SK-N-SH (cell line): ENCODE measurements at regions not wholly inside any gene's neighbourhood (a gene's known extent, or its start where the extent isn't known, plus 50 kb on each side); places are given as distances from the start of the nearest gene placed in this dataset.

Experiments
- CTCF ChIA-PET: fragments of 300-600, 350-600 bp; formaldehyde crosslinking; extraction: SDS; loops from one replicate; lab custom pipeline; 2021; lab: Yijun Ruan, JAX
- POLR2A ChIA-PET: fragments of 350-600 bp; sonication (Branson Sonifier 250); formaldehyde crosslinking; extraction: SDS; loops from one replicate; lab custom pipeline; 2020; ENCODE audit warnings: antibody characterized with exemption, inconsistent platforms; lab: Yijun Ruan, JAX
- DNase-seq: peaks from one replicate; pipeline ENCODE4 v3.0.0; 2012
- H2AFZ ChIP-seq: fragments of 200-600 bp; sonication (generic); 2 replicates; pipeline ENCODE4 v1.8.1; 2016; ENCODE audit warnings: antibody characterized with exemption, mild to moderate bottlenecking, low read depth
- H3F3A ChIP-seq: fragments of 200-600 bp; sonication (generic); replicated peaks from 2 replicates; pipeline ENCODE3; 2016; ENCODE audit warnings: antibody characterized with exemption, mild to moderate bottlenecking; ENCODE audit not compliant: insufficient read depth
- H3K27ac ChIP-seq, 2 experiments: fragments of 200-500 bp in 1 of 2; fragments of 200-600 bp in 1 of 2; sonication (Bioruptor generic) in 1 of 2; sonication (generic), shearing (Covaris generic) in 1 of 2; 2 replicates each; pipeline versions ENCODE4 v1.5.1 to v1.6.1; 2014 to 2016; ENCODE audit warnings: low read depth in 2 of 2, inconsistent platforms in 1 of 2, low read length in 1 of 2, mild to moderate bottlenecking in 1 of 2, mixed read lengths in 1 of 2
- H3K27me3 ChIP-seq: fragments of 200-600 bp; sonication (generic), shearing (Covaris generic); 2 replicates; pipeline ENCODE4 v1.6.1; 2016; ENCODE audit warnings: mixed run types; ENCODE audit not compliant: insufficient read depth
- H3K36me3 ChIP-seq, 2 experiments: fragments of 200-500 bp in 1 of 2; fragments of 200-600 bp in 1 of 2; sonication (Bioruptor generic) in 1 of 2; sonication (generic) in 1 of 2; replicated peaks in 1 of 2; 2 replicates each; pipeline versions ENCODE3 to v1.5.1; 2014 to 2016; ENCODE audit warnings: low read length in 1 of 2, mild to moderate bottlenecking in 1 of 2; ENCODE audit not compliant: insufficient read depth in 2 of 2, control insufficient read depth in 1 of 2
- H3K4me1 ChIP-seq, 2 experiments: fragments of 200-500 bp in 1 of 2; fragments of 200-600 bp in 1 of 2; sonication (Bioruptor generic) in 1 of 2; sonication (generic), shearing (Covaris generic) in 1 of 2; 2 replicates each; pipeline versions ENCODE4 v1.5.1 to v1.6.1; 2014 to 2016; ENCODE audit warnings: low read depth in 1 of 2, low read length in 1 of 2, mixed run types in 1 of 2; ENCODE audit not compliant: insufficient read depth in 2 of 2, control insufficient read depth in 1 of 2
- H3K4me2 ChIP-seq: fragments of 200-600 bp; sonication (generic), shearing (Covaris generic); 2 replicates; pipeline ENCODE4 v1.6.1; 2017; ENCODE audit warnings: mixed run types
- H3K4me3 ChIP-seq, 2 experiments: fragments of 200-500 bp in 1 of 2; fragments of 200-600 bp in 1 of 2; sonication (Bioruptor generic) in 1 of 2; sonication (generic), shearing (Covaris generic) in 1 of 2; 2 replicates each; pipeline versions ENCODE4 v1.5.1 to v1.8.1; 2014 to 2016; ENCODE audit warnings: low read depth in 2 of 2, inconsistent platforms in 1 of 2, low read length in 1 of 2, mild to moderate bottlenecking in 1 of 2, mixed read lengths in 1 of 2, moderate library complexity in 1 of 2
- H3K79me2 ChIP-seq: fragments of 200-600 bp; sonication (generic); 2 replicates; pipeline ENCODE4 v1.8.1; 2017; ENCODE audit warnings: mild to moderate bottlenecking; ENCODE audit not compliant: insufficient read depth
- H3K9ac ChIP-seq: fragments of 200-600 bp; sonication (generic); 2 replicates; pipeline ENCODE4 v1.6.1; 2017; ENCODE audit warnings: mixed run types
- H3K9me2 ChIP-seq: fragments of 200-600 bp; sonication (generic); 2 replicates; pipeline ENCODE4 v1.6.1; 2017; ENCODE audit warnings: mixed run types
- H3K9me3 ChIP-seq: fragments of 200-600 bp; sonication (generic); 2 replicates; pipeline ENCODE4 v1.6.1; 2017; ENCODE audit warnings: mixed run types, mild to moderate bottlenecking, moderate library complexity
- H4K20me1 ChIP-seq: fragments of 200-600 bp; sonication (generic); 2 replicates; pipeline ENCODE4 v1.6.1; 2017; ENCODE audit warnings: mild to moderate bottlenecking, mixed run types; ENCODE audit not compliant: insufficient read depth
- CHD2 ChIP-seq: fragments of 150-350 bp; IDR thresholded peaks from 2 replicates; pipeline ENCODE4 v1.6.1; 2018; ENCODE audit warnings: low read length; ENCODE audit not compliant: partially characterized antibody
- EP300 ChIP-seq, 2 experiments: IDR thresholded peaks; 2 replicates each; pipeline versions ENCODE4 v1.4.0 to v1.6.1; 2012; ENCODE audit warnings: borderline replicate concordance in 1 of 2, low read depth in 1 of 2, low read length in 1 of 2
- FOSL2 ChIP-seq: IDR thresholded peaks from 2 replicates; pipeline ENCODE4 v1.4.0; 2012; ENCODE audit warnings: low read depth, mild to moderate bottlenecking, moderate library complexity, borderline replicate concordance
- FOXJ3 ChIP-seq: sonication (generic); formaldehyde crosslinking; IDR thresholded peaks from 2 replicates; pipeline ENCODE4 v1.5.1; 2020; ENCODE audit warnings: mild to moderate bottlenecking, missing genetic modification reagents
- GABPA ChIP-seq: IDR thresholded peaks from 2 replicates; pipeline ENCODE4 v1.4.0; 2012; ENCODE audit warnings: low read depth, mild to moderate bottlenecking
- GATA2 ChIP-seq: sonication (generic); formaldehyde crosslinking; IDR thresholded peaks from 2 replicates; pipeline ENCODE4 v1.5.0; 2020; ENCODE audit warnings: mild to moderate bottlenecking, missing genetic modification reagents
- JUND ChIP-seq: IDR thresholded peaks from 2 replicates; pipeline ENCODE4 v1.4.0; 2012
- MAX ChIP-seq: IDR thresholded peaks from 2 replicates; pipeline ENCODE4 v1.4.0; 2012; ENCODE audit warnings: low read depth
- MEF2A ChIP-seq: IDR thresholded peaks from 2 replicates; pipeline ENCODE4 v1.4.0; 2012; ENCODE audit warnings: low read depth, borderline replicate concordance
- MXI1 ChIP-seq: IDR thresholded peaks from 2 replicates; pipeline ENCODE4 v1.6.1; 2012; ENCODE audit warnings: mild to moderate bottlenecking, low read depth, low read length, improper control_type of control experiment
- NRF1 ChIP-seq: IDR thresholded peaks from 2 replicates; pipeline ENCODE4 v1.6.1; 2012; ENCODE audit warnings: low read depth, mild to moderate bottlenecking, low read length
- POLR2AphosphoS5 ChIP-seq: IDR thresholded peaks from 2 replicates; pipeline ENCODE4 v1.6.1; 2012; ENCODE audit warnings: low read depth, low read length
- REST ChIP-seq: IDR thresholded peaks from 2 replicates; pipeline ENCODE4 v1.6.1; 2012; ENCODE audit warnings: mild to moderate bottlenecking, low read depth, low read length, moderate library complexity
- RFX5 ChIP-seq: IDR thresholded peaks from 2 replicates; pipeline ENCODE4 v1.6.1; 2012; ENCODE audit warnings: mild to moderate bottlenecking, improper control_type of control experiment, low read length
- RXRA ChIP-seq: IDR thresholded peaks from 2 replicates; pipeline ENCODE4 v1.4.0; 2012; ENCODE audit warnings: low read depth, mild to moderate bottlenecking, borderline replicate concordance
- SMC3 ChIP-seq: IDR thresholded peaks from 2 replicates; pipeline ENCODE4 v1.6.1; 2012; ENCODE audit warnings: low read depth, low read length, improper control_type of control experiment
- TCF12 ChIP-seq: IDR thresholded peaks from 2 replicates; pipeline ENCODE4 v1.4.0; 2012
- TEAD4 ChIP-seq: IDR thresholded peaks from 2 replicates; pipeline ENCODE4 v1.4.0; 2012; ENCODE audit warnings: mild to moderate bottlenecking, borderline replicate concordance; ENCODE audit not compliant: insufficient read depth
- YY1 ChIP-seq: IDR thresholded peaks from 2 replicates; pipeline ENCODE4 v1.4.0; 2012; ENCODE audit warnings: low read depth, mild to moderate bottlenecking
- WGBS: methylation state at CpG from one replicate; pipeline ENCODE4 v1.1.6; 2017; ENCODE audit warnings: low lambda C conversion rate; 5-methylcytosine and 5-hydroxymethylcytosine counted together
- TF ChIP-seq, protein P1 (sequence below): IDR thresholded peaks from 2 replicates; pipeline ENCODE4 v1.4.0; 2012; ENCODE audit warnings: low read depth, borderline replicate concordance

DNA sequence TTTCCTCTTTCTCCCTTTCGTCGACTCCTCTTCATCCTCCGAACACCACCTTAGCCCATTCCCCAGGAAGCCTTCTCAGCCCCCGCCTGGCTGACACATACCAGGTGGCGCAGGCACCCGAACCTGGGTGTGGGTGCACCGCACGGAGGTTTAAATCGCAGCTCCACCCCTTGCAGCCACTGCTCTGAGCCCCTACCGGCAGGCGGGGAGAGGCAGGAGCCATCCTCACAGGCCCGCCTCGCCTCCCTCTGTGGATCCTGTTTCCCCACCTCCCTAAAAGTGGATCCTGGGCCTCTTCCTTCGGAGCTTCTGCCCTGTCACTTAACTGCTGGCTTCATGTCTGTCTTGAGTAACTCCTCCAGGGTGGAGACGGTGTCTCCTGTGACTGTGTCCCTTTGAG lies 110.7 kb downstream of the OLFM1 start:
- Histone ChIP-seq H3K4me1 (no peaks in the 10 kb centered on the region), H4K20me1 (no peaks in the 10 kb centered on the region), H3K79me2 (no peaks in the 10 kb centered on the region), H3K4me2 (no peak overlapping the region)
- TF ChIP-seq FOXJ3 (CRISPR knock-in tag) (no peak), NRF1 (no peak), RFX5 (no peak)
- TF ChIP-seq, all 33 proteins: peak for 0
- ChIA-PET CTCF (interaction anchor here (1.5 kb wide), 1 partner anchor 14 kb away, joined by 4 read pairs; no protein-coding TSS in a partner anchor), POLR2A (no interaction called here)
- no peak overlapping the region for H3K27ac ChIP-seq
- no peak overlapping the region for H3K9ac ChIP-seq
- no peaks in the 10 kb centered on the region for H3F3A ChIP-seq
- no peaks in the 10 kb centered on the region for H3K9me2 ChIP-seq
- H2AFZ ChIP-seq, result no peak overlapping the region
- H3K9me3 ChIP-seq, result no peaks in the 10 kb centered on the region
- H3K4me3 ChIP-seq, result no peak overlapping the region
- no peak for DNase-seq
- WGBS, result 51% methylated on average over 15 of the region's 15 CpGs
- no peaks in the 10 kb centered on the region for H3K27me3 ChIP-seq
- H3K36me3 ChIP-seq, result no peaks in the 10 kb centered on the region

- TF ChIP-seq YY1, result no peak
- TF ChIP-seq, protein P1, sequence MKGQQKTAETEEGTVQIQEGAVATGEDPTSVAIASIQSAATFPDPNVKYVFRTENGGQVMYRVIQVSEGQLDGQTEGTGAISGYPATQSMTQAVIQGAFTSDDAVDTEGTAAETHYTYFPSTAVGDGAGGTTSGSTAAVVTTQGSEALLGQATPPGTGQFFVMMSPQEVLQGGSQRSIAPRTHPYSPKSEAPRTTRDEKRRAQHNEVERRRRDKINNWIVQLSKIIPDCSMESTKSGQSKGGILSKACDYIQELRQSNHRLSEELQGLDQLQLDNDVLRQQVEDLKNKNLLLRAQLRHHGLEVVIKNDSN, result no peak
- TF ChIP-seq RXRA, result no peak
- TF ChIP-seq REST, result no peak
- TF ChIP-seq EP300 (IDR thresholded peaks at IDR 0.05; ENCODE audit: borderline replicate concordance in 1 of 2, low read depth in 1 of 2, low read length in 1 of 2), result no peak
- TF ChIP-seq MAX, result no peak
- TF ChIP-seq FOXJ3 (CRISPR knock-in tag), result no peak
- no peak for TF ChIP-seq MEF2A
- TF ChIP-seq GABPA, result no peak
- no peak for TF ChIP-seq CHD2
- no peak for TF ChIP-seq TCF12
- no peak for TF ChIP-seq FOSL2
- no peak for TF ChIP-seq GATA2
- no peak for TF ChIP-seq POLR2AphosphoS5
- no peak for TF ChIP-seq SMC3
- TF ChIP-seq MXI1, result no peak
- TF ChIP-seq TEAD4, result no peak
- no peak for TF ChIP-seq JUND
- no peak overlapping the region for H3K4me2 ChIP-seq
- CTCF ChIA-PET, result interaction anchor here (1.1 to 1.5 kb wide), 2 partner anchors 15 to 112 kb away, joined by 4 to 5 read pairs; no protein-coding TSS in a partner anchor
- H3K27me3 ChIP-seq, result no peaks in the 10 kb centered on the region
- no peak overlapping the region for H2AFZ ChIP-seq
- H3F3A ChIP-seq, result no peaks in the 10 kb centered on the region
- H3K79me2 ChIP-seq, result no peaks in the 10 kb centered on the region
- H3K36me3 ChIP-seq, result no peaks in the 10 kb centered on the region
- H3K9me2 ChIP-seq, result no peaks in the 10 kb centered on the region
- no peak for DNase-seq
- H4K20me1 ChIP-seq, result no peaks in the 10 kb centered on the region
- H3K27ac ChIP-seq, result no peak overlapping the region
- H3K4me3 ChIP-seq, result no peak overlapping the region
- H3K9me3 ChIP-seq, result no peaks in the 10 kb centered on the region
- 27% methylated on average over 12 of the region's 16 CpGs for WGBS
- H3K4me1 ChIP-seq, result no peaks in the 10 kb centered on the region
- POLR2A ChIA-PET, result no interaction called here
- H3K9ac ChIP-seq, result no peak overlapping the region
These were observed 111.3 kb downstream of the OLFM1 start for GRCh38 chr9:135198586-135199285.
